Skeletal muscle tissue (tissue), 3 donors: ENCODE measurements at regions not wholly inside any gene's neighbourhood (a gene's known extent, or its start where the extent isn't known, plus 50 kb on each side); places are given as distances from the start of the nearest gene placed in this dataset.

Source experiments
- H3K27ac ChIP-seq: one replicate; pipeline ENCODE4 v1.7.0; 2013; ENCODE audit warnings: mild to moderate bottlenecking, low read depth, low read length, inconsistent platforms
- H3K27me3 ChIP-seq, 3 donors: one replicate each; pipeline ENCODE4 v1.7.0; 2013; ENCODE audit warnings: low read length in 3 of 3; ENCODE audit not compliant: control insufficient read depth in 3 of 3, insufficient read depth in 3 of 3
- H3K36me3 ChIP-seq, 3 donors: one replicate each; pipeline ENCODE4 v1.7.0; 2013; ENCODE audit warnings: low read length in 3 of 3; ENCODE audit not compliant: control insufficient read depth in 3 of 3, insufficient read depth in 3 of 3
- H3K4me1 ChIP-seq, 3 donors: one replicate each; pipeline ENCODE4 v1.7.0; 2013; ENCODE audit warnings: low read length in 3 of 3, mild to moderate bottlenecking in 3 of 3; ENCODE audit not compliant: control insufficient read depth in 3 of 3, insufficient read depth in 3 of 3
- H3K4me3 ChIP-seq, 3 donors: one replicate each; pipeline ENCODE4 v1.7.0; 2013; ENCODE audit warnings: low read length in 3 of 3
- H3K9ac ChIP-seq, 3 donors: one replicate each; pipeline ENCODE4 v1.7.0; 2013; ENCODE audit warnings: low read length in 3 of 3, mild to moderate bottlenecking in 3 of 3, moderate library complexity in 2 of 3, low read depth in 1 of 3
- H3K9me3 ChIP-seq, 3 donors: one replicate each; pipeline ENCODE4 v1.7.0; 2013; ENCODE audit warnings: low read length in 3 of 3; ENCODE audit not compliant: control insufficient read depth in 3 of 3
- donor health status: Osteomylitis.

- H3K4me3 ChIP-seq, result peak overlapping the region in 2 of 3 donors; percentile 41 to 62
- no peaks in the 10 kb centered on the region for H3K4me1 ChIP-seq
- H3K9me3 ChIP-seq, result no peaks in the 10 kb centered on the region
- peak overlapping the region in 1 of 3 donors; percentile 46 for H3K9ac ChIP-seq
- H3K27me3 ChIP-seq, result no peaks in the 10 kb centered on the region
- H3K27ac ChIP-seq, result no peak overlapping the region
- no peaks in the 10 kb centered on the region for H3K36me3 ChIP-seq
Measured at GRCh38 chr4:20418861-20419451, 167.3 kb downstream of the SLIT2 start.

GRCh38 chr4:20420916-20421602 is 169.4 kb downstream of the SLIT2 start:
- H3K4me1 ChIP-seq, result no peaks in the 10 kb centered on the region
- no peaks in the 10 kb centered on the region for H3K9me3 ChIP-seq
- no peaks in the 10 kb centered on the region for H3K27me3 ChIP-seq
- H3K4me3 ChIP-seq, result no peak overlapping the region
- no peaks in the 10 kb centered on the region for H3K36me3 ChIP-seq
- no peak overlapping the region for H3K27ac ChIP-seq
- H3K9ac ChIP-seq, result no peak overlapping the region

GRCh38 chr4:20421603-20421985 is 169.9 kb downstream of the SLIT2 start:
- Histone ChIP-seq H3K27me3 (no peaks in the 10 kb centered on the region), H3K4me3 (no peak overlapping the region), H3K27ac (no peak overlapping the region), H3K9me3 (no peaks in the 10 kb centered on the region), H3K4me1 (no peaks in the 10 kb centered on the region), H3K9ac (no peak overlapping the region), H3K36me3 (no peaks in the 10 kb centered on the region)

GRCh38 chr4:20422398-20422797 is 170.7 kb downstream of the SLIT2 start:
- Histone ChIP-seq H3K9me3 (no peaks in the 10 kb centered on the region), H3K36me3 (no peaks in the 10 kb centered on the region), H3K27ac (no peak overlapping the region), H3K4me1 (no peaks in the 10 kb centered on the region), H3K9ac (no peak overlapping the region), H3K4me3 (no peak overlapping the region), H3K27me3 (no peaks in the 10 kb centered on the region)

- Histone ChIP-seq H3K4me1 (no peaks in the 10 kb centered on the region), H3K27me3 (no peaks in the 10 kb centered on the region), H3K4me3 (no peak overlapping the region), H3K9ac (no peak overlapping the region), H3K27ac (no peak overlapping the region), H3K9me3 (no peaks in the 10 kb centered on the region), H3K36me3 (no peaks in the 10 kb centered on the region)
Measured at GRCh38 chr4:20423420-20423819, 171.7 kb downstream of the SLIT2 start.

GRCh38 chr4:20426028-20426427 is 174.3 kb downstream of the SLIT2 start:
- no peak overlapping the region for H3K27ac ChIP-seq
- no peaks in the 10 kb centered on the region for H3K9me3 ChIP-seq
- H3K9ac ChIP-seq, result no peak overlapping the region
- no peaks in the 10 kb centered on the region for H3K27me3 ChIP-seq
- no peak overlapping the region for H3K4me3 ChIP-seq
- no peaks in the 10 kb centered on the region for H3K4me1 ChIP-seq
- H3K36me3 ChIP-seq, result no peaks in the 10 kb centered on the region

- Histone ChIP-seq H3K4me1 (no peaks in the 10 kb centered on the region), H3K4me3 (no peak overlapping the region), H3K27me3 (no peaks in the 10 kb centered on the region), H3K9me3 (no peaks in the 10 kb centered on the region), H3K9ac (no peak overlapping the region), H3K27ac (no peak overlapping the region), H3K36me3 (no peaks in the 10 kb centered on the region)
Measured at GRCh38 chr4:20428436-20429160, 176.9 kb downstream of the SLIT2 start.

GRCh38 chr4:20430259-20430941 is 178.7 kb downstream of the SLIT2 start:
- Histone ChIP-seq H3K36me3 (no peaks in the 10 kb centered on the region), H3K4me3 (no peak overlapping the region), H3K27ac (no peak overlapping the region), H3K27me3 (no peaks in the 10 kb centered on the region), H3K9ac (no peak overlapping the region), H3K9me3 (no peaks in the 10 kb centered on the region), H3K4me1 (no peaks in the 10 kb centered on the region)

- H3K27me3 ChIP-seq, result no peaks in the 10 kb centered on the region
- no peaks in the 10 kb centered on the region for H3K36me3 ChIP-seq
- H3K27ac ChIP-seq, result no peak overlapping the region
- no peak overlapping the region for H3K9ac ChIP-seq
- peak overlapping the region in 1 of 3 donors; percentile 44 for H3K4me3 ChIP-seq
- H3K4me1 ChIP-seq, result no peaks in the 10 kb centered on the region
- H3K9me3 ChIP-seq, result no peaks in the 10 kb centered on the region
Measured at GRCh38 chr4:20431543-20431951, 179.8 kb downstream of the SLIT2 start.

GRCh38 chr4:20432088-20432487 is 180.4 kb downstream of the SLIT2 start:
- H3K36me3 ChIP-seq, result no peaks in the 10 kb centered on the region
- H3K4me3 ChIP-seq, result peak overlapping the region in 1 of 3 donors; percentile 44
- no peak overlapping the region for H3K27ac ChIP-seq
- no peaks in the 10 kb centered on the region for H3K4me1 ChIP-seq
- no peaks in the 10 kb centered on the region for H3K9me3 ChIP-seq
- no peaks in the 10 kb centered on the region for H3K27me3 ChIP-seq
- peak overlapping the region in 1 of 3 donors; percentile 10 for H3K9ac ChIP-seq
